Stimulated activated CD8-positive, alpha-beta memory T cell treated with anti-CD3 and anti-CD28 coated beads, Interleukin-4, amount 100 ng/mL, for 48 hours (primary cell): ENCODE measurements at regions not wholly inside any gene's neighbourhood (a gene's known extent, or its start where the extent isn't known, plus 50 kb on each side); places are given as distances from the start of the nearest gene placed in this dataset.

Experiments
- DNase-seq: peaks from one replicate; pipeline ENCODE4 v3.0.0-alpha.2; 2020

DNA sequence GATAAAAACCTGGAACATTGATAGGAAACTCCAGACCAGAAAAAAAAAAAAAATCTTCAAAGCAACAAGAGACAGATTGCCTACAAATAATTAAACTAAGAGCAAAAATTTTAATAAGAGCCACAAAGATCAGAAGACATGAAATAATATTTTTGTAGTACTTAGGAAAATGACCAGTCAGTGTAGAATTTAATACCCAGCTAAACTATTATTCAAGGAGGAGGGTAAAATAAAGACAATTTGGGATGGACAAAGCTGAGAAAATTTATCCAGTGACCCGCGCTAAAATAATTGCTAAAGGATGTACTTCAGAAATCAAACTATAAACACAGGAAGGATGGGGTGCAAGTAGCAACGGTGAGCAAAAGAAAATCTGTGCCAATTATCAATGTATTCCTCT lies 133.2 kb downstream of the AQP9 start:
- no peak for DNase-seq

DNA sequence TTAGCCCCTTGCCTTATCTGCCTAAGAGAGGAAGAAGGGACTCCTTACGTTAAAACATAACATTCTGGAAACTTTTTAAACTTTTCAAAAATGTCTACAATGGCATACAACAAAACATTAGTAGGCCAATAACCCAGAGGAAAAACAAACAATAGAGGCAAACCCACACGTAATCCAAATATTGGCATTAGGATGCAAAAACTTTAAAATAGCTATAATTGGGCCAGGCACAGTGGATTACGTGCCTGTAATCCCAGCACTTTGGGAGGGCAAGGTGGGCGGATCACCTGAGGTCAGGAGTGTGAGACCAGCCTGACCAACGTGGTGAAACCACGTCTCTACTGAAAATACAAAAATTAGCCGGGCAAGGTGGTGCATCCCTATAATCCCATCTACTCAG lies 134.9 kb downstream of the AQP9 start:
- DNase-seq: no peak

DNA sequence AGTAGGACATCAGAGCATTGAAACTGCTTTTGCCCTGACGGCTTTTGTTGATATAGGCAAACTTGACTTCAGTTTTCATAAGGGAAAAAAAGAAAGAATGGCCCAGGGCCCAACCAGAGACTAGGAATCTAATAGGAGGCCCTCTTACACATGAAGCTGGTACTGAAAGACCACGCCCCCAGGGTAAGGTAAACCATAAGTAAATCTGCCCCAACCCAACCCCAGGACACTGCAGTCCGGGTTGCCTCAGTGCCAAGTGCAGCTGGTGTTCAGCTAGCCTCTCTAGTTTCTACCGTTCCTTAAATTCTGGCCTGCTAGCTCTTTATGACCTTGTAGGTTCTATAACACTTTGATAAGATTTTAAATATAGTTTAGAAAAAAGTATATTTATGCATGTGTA lies 136.7 kb downstream of the AQP9 start:
- DNase-seq: no peak

DNA sequence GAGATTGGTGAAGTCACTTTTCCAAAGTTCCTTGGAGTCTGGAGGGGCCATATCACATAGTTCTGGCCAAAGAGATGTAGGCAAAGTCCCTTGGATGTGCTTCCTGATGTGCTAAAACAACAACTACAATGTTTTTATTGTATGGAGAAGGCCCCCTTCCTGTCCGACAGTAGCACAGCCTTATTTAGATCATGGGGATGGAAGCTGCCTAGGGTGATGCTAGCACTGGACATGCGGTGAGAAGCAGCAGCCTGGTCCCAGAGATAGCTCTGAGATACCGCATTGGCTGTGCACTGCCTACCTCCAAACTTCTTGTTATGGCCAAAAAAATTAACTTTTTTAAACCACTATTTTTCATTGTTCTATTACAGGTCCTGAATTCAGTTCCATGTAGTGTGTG lies 137.6 kb downstream of the AQP9 start:
- DNase-seq: no peak

DNA sequence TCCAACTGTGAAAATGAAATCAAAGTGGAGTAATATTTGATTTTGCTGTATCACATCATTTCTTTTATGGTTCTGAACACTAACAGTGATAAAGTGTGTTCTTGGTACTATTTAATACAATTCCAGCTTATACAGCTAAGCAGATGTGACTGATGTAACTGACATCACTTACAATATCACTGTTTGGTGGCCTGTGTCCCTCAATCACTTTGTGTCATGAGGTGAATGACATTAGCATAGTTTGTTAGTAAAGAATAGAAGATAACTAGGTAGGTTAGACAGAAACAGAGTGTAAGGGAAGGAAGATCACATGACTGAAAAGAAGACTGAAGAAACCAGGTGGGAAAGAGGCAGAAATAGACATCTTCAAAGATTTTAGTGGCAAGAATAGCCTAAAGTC lies 138.7 kb downstream of the AQP9 start:
- no peak for DNase-seq

DNA sequence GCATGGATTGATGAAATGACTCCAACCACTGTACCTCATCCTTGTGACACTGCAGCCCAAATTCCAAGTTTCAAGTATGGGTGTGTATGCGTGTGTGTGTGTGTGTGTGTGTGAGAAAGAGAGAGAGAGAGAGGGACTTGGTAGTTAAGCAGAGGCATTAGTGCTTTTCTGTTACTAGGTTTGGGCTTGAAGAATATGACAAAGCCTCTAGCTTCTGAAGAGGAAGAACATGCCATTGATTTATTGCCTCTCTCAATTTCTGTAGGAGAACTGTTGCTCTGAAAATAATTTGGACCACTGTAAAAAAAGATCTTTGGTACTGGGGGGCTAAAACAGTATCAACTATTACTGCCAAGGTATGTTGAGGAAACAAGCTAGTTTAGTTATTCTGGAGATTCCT lies 139.2 kb downstream of the AQP9 start:
- no peak for DNase-seq

DNA sequence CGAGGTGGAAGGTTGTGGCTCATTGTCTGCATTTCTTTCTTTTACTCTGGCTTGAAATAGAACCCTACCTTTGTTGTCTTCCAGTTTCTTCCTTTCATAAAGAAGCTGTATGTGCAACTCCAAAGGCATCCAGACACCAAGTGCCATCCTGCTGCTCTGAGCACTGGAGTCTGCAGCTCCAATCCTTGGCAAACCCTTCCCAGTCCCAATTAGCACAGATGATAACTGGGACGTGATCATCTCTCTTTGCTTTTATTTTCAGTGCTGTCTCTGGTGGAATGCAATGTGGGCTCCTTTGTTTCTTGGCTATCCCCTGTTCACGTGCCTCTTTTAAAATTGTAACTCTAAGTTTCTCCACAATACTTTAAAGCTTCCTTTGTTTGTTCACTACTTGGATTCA lies 140.9 kb downstream of the AQP9 start:
- no peak for DNase-seq

DNA sequence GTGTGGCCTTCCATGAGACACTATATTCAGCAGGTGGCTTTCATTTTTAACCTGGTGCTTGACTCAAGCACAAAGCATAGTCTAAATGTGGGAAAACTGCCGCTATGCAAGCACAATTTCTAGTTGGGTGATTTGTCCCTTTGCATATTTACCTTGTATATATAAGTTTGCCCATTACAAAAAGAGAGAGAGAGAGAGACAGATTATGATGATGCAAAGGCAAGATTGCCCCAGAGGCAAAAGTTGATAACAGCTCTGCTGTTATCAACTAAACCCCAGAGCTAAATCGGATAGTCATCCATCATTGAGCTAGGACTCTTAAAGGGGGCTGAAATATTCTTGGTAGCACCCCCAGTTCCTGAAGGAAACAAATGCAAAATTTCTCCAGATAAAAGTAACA lies 141.5 kb downstream of the AQP9 start:
- DNase-seq: no peak

DNA sequence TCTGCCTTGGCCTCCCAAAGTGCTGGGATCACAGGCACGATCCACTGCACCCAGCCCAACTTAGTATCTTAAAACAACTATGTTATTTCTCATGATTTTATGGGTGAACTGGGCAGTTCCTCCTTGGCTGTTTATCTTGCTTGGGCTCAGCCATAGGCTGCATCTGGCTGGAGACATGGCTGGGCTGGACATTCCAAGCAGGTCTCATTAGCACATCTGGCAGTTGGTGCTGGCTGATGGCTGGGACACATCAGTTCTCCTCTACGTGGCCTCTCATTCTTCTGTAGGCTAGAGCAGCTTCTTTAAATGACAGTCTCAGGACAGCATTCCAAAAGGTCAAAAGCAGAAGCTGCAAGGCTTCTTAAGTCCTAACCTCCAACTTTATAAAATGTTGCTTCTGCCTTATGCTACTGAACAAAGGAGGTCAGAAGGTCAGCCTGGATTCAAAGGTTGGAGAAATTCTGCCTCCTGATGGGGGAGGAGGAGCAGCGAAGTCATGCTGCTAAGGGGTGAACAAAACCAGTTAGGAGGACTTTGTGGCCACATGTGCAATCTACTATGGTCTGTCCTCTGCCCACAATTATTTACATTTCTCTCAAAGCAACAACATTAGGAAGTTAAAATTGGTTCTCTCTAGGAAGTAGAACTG lies 144.0 kb downstream of the AQP9 start:
- no peak for DNase-seq

DNA sequence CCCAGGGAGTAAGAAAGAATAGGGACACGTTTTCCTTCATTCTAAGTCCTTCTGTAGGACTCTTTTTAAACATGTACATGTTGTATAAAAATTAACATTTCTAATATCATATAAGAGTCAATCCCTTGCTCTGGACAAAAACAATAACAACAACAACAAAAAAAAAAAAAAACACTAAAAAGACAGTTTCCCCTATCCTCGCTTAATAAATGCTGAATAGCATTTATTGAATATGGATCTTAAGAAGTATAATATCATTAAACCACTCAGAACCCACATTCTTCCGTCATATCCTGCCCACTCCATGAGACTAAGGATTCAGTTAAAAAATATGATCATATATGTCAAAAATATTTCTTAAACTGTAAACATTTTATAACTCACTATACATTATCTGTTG lies 145.1 kb downstream of the AQP9 start:
- DNase-seq: no peak

DNA sequence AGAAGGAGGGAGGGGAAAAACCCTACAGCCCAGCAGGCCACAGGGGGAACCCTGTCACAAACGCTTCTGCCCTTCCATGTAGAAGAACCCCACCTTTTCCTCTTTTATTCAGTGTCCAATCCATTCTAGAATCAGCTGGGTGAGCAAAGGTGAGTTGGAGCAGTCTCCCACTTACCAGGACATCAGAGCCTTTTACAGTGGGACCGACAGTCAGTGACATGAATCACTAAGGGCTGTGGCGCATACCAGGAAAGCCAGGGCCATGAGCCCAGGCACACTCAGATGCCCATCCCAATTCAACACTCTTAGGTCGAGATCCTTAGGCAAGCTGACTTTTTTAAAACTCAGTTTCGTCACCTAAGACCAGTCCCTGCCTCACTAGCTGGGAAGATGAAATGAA lies 146.1 kb downstream of the AQP9 start:
- no peak for DNase-seq

DNA sequence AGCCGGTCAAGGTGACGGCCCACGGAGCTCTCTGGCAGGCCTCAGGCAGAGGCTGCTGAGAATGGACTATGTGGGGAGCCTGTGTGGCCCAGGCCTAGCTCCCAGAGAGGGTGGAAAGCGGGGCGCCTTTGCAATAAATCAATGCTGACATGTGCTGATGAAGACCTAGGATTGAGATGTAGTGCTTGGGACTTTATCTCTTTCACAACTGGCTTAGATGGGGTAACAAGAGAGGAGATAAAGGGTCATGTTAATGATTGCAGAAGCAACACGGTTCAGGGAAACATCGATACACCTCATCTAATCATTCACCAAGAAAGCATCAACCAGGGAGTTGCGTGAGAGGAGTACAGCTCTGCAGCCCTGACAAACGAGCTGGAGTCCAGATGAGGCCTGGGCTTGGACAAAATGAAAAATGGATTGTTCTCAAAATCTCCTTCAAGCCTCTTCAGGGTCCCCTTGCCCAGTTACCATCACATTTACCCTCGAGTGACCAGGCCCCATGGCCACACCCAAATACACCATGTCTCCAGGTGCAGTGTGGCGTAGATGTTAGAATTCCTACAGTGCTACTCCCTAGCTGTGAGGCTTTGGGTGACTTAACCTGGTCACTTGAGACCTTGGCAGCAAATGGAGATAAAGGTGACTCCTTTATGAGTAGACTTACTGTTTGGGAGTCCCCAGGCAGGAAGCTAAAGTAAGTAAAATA lies 146.4 kb upstream of the LIPC start:
- no peak for DNase-seq

DNA sequence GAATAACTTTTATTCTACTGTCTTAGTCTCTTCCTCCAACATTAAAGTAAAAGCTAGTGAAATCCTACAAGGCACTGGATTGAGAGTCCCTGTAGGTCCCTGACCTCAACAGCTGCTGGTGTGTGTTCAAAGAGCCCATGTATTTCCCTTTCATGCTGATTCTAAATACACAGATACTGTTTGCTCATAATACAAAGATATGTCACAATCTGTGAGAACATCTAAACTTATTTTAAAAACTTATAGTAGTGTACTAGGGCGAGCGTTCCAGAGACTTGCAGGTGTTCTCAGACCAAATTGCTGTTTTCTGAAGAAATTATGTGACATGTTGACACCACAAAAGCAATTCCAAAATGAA lies 145.9 kb upstream of the LIPC start:
- DNase-seq: no peak

DNA sequence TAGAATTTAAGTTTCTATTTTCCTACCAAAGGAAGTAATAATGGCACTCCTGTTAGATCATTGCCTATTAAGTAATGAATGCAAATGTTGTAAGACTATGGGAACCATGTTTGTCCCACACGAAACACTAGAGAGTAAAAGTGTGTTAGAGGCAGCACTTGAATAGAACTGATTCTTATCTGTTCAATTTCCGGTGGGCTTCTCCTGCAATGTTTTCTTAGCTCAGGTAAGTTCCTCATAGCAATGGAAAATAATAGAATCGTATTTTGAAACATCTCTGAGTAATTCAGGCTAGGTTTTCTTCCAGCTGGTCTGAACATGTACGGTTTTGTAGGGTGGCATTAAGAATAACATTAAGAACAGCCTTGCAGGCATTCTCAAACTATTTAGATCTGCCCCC lies 145.3 kb upstream of the LIPC start:
- no peak for DNase-seq

DNA sequence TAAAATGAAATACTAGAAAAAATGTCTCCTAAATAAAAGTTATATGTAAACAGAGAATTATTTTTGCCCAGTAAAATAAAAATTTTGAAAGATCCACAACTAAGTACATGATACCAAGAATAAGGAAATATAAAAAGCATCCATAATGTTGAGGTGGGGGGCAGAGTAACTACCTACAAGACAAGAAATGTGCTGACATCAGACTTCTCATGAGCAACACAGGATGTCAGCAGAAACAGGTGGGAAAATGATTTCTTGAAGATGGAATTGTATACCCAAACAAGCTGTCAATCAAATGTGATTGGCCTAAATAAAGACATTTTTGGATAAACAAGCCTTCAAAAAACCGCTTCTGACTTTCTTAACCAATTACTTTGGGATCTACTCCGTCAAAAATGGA lies 143.9 kb upstream of the LIPC start:
- no peak for DNase-seq

DNA sequence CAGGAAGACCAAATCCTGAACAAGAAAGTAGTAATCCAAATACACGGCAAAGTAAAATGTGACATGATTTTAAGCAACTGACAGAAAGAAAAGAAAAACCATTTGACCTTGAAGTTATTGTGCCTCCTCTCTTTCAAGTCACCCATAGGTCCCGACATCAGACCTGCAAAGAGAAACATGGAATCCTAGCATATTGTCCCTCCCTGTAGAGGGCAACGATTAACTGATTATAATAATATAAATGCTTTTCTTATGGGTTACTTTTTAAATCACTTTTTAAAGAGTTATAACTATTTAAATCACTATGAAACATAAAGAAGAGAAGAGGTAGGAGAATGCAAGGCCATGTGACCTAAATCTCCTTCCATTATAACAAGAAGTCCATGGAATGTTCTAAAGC lies 143.2 kb upstream of the LIPC start:
- no peak for DNase-seq

DNA sequence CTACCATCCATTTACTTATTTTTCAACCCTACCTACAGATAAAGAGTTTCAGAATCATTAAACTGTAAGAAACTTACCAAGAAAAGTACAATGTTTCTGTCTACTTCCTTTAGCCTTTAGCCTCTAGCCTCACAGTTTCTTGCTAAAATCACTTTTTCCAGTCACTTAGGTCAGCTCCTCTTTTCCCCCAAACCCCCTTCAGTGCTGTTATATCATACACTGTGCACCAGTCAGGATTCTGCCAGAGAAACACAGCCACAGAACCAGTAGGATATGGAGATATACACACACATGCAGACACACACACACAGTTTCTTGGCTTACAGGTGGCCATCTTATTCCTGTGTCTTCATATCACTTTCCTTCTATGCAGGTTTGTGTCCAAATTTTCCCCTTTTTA lies 139.9 kb upstream of the LIPC start:
- no peak for DNase-seq

DNA sequence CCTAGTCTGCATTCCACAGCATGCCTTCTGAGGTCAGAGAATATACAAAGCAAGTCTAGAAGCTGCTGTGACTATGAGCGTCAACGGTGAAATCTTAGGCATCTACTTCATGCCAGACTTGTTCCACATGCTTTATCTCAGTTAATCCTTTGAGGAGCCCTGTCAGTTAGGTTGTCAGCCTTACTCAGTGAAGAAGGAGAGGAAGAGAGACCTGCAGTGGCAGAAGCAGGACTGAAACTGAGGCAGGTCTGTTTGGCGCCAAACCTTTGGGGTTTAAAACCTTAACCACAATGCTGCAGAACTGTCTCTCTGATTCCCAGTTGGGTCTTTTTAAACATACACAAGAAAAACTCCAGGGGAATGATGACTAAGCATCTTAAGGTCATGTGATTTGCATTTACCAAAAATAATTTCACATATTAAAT lies 139.0 kb upstream of the LIPC start:
- DNase-seq: no peak

DNA sequence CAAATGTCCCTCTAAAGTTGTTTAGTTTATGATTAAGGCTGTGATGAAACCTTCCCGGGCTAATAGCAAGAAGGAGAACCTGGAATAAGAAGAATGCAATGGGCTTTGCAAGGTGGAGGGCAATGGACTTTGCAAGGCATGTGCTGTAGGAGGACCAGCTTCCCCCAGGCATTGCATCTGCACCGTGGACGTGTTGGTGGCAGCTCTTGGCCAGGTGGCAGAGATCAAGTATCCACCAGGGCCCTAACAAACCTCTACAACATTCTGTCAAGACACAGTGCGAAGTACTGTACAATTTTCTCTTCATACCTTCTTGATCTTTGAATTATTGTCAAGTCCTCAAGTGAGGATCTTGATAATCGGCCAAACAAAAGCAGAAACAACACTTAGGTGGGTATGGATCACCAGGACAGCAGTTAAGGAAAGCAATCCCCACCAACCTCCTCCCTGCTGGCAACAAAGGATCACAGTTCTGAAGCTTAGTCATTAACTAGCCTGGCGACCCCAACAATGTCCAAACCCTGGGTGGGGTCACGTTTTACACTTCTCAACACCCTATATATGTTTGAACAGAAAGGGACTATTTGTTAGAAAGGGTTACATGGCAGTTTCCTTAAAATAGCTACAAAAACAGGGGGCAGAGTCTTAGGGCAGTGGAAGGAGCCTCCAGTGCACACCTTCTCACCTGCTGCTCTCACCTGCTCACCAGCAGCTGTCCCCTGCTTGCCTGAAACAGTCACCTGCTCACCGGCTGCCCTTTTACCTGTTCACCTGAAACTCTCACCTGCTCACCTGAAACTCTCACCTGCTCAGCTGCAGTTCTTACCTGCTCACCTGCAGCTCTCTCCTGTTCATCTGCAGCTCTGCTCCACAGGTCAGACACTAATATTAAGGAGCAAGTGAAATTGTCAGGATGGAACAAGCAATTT lies 137.9 kb upstream of the LIPC start:
- no peak for DNase-seq

DNA sequence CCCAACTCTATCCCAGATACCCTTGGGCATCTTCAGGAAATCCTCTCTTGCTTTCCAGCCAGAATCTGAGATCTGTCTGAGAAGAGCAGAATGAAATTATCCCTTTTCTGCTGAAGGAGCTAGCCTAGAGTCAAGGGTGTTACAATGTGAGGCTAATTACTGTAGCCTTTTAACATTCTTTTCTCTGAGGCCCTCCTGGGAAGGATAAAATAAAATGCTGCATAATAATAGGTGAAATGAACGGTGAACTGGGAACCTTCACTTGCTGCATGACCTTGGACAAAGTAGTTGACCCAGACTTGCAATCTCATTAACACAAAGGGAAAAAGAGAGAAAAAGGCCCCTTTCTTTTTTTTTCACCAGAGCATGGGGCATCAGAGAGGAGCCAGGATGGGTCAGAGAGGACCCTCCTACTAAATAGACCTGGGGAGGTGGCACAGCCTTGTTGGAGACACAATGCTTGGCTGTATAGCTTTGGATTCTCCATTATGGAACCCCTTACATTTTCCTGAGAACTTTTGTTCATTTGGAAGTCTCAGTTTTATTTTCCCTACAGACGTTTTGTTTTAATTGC lies 137.0 kb upstream of the LIPC start:
- DNase-seq: no peak

DNA sequence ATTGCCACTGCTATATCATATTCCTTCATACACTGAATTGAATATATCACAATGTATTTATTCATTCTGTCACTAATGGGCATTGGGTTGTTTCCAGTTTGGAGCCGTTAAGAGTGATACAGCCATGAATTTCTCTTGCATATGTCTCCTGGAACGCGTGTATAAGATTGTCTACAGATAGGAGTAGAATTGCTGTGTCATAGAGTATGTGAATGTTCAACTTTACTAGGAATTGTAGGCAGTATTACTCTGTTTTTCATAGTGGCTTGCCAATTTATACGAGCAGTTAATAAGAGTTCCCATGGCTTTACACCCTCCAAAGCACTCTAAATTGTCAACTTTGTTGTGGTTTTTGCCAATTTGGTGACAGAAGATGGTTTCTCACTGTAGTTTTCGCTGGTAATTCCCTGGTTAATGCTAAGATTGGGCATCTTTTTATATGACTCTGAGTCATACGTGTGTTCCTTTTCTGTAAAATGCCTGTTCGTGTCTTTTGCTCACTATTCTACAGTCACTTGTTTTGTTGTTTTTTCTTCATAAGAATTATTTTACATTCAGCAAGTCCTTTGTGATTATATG lies 136.1 kb upstream of the LIPC start:
- DNase-seq: no peak

DNA sequence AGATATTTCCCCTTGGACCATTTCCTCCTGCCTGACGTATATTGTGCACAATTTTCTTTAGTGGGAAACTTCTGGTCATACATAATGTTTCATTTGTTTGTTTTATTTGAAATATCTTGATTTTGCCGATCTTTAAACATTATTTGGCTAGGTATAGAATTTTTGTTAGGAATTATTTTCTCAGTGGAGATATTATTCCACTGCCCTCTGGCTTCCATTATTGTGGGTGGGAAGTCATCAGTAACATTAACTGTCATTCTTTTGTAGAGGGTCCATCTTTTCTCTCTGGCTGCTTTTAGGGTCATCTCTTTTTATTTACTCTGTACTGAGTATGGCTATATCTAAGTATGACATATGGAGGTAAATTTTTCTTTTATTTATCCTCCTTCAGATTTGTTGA lies 135.5 kb upstream of the LIPC start:
- no peak for DNase-seq

DNA sequence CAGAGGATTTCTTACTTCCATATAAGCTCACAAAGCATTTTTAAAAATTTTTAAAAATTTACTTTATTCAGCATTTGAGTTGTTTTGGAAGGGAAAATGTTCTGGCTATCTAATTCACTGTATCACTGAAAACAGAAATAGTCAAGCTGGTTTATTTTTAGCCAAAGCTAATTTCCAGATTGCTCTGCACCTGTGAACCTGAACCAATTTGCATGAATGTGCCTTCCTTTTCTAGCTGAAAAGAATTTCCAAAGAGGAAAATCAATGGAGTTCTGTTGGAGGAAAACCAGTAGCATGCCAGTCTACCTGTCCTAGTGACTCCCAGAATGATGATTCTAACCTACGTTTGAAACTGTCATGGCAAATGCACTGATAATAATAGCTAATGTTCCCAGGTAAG lies 134.2 kb upstream of the LIPC start:
- DNase-seq: no peak
